D721Med (cell line): ENCODE measurements at regions not wholly inside any gene's neighbourhood (a gene's known extent, or its start where the extent isn't known, plus 50 kb on each side); places are given as distances from the start of the nearest gene placed in this dataset.

Source experiments
- DNase-seq: peaks from one replicate; pipeline ENCODE4 v3.0.0; 2011; ENCODE audit warnings: low spot score; ENCODE audit not compliant: insufficient read length
- FAIRE-seq: peaks from 2 replicates; lab custom pipeline; 2011; peaks lifted over from hg19 to GRCh38; lab: Jason Lieb, UNC
- TF ChIP-seq, protein P1 (sequence below): IDR thresholded peaks from 2 replicates; pipeline ENCODE4 v1.5.1; 2012; ENCODE audit warnings: mild to moderate bottlenecking, control low read depth; ENCODE audit not compliant: insufficient read depth; ENCODE audit errors: missing control alignments

DNA sequence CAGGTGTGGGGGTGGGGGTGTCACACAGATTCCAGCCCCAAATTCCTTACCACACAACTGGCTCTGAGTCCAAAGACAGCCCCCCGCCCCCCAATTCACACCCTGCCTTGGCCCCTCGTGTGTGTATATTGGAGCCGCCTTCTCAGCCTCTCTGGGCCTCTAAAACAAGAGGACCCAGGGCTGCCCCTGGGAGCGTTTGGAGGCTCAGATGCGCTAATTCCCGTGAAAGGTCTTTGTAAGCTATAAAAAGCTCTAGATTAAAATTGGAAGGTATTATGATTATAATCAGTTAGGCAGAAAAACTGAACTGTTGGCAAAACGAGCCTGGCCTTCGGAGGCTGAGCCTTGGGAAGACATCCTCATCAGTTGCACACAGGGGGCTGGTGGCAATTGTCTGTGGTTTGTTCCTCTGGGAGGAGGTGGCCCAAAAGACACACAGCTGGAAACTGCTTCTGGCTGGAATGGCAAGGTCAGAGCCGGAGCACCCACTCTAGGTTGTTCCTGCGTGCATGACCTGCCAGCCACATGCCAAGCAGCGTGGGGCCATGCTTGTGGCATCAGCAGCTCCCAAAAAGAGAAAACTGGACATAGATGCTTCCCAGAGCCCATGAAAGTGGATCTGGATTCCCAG is 118.5 kb downstream of the PHETA1 start:
- DNase-seq, result peak; percentile 63
- TF ChIP-seq, protein P1, sequence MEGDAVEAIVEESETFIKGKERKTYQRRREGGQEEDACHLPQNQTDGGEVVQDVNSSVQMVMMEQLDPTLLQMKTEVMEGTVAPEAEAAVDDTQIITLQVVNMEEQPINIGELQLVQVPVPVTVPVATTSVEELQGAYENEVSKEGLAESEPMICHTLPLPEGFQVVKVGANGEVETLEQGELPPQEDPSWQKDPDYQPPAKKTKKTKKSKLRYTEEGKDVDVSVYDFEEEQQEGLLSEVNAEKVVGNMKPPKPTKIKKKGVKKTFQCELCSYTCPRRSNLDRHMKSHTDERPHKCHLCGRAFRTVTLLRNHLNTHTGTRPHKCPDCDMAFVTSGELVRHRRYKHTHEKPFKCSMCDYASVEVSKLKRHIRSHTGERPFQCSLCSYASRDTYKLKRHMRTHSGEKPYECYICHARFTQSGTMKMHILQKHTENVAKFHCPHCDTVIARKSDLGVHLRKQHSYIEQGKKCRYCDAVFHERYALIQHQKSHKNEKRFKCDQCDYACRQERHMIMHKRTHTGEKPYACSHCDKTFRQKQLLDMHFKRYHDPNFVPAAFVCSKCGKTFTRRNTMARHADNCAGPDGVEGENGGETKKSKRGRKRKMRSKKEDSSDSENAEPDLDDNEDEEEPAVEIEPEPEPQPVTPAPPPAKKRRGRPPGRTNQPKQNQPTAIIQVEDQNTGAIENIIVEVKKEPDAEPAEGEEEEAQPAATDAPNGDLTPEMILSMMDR, result no peak
- no peak for FAIRE-seq

DNA sequence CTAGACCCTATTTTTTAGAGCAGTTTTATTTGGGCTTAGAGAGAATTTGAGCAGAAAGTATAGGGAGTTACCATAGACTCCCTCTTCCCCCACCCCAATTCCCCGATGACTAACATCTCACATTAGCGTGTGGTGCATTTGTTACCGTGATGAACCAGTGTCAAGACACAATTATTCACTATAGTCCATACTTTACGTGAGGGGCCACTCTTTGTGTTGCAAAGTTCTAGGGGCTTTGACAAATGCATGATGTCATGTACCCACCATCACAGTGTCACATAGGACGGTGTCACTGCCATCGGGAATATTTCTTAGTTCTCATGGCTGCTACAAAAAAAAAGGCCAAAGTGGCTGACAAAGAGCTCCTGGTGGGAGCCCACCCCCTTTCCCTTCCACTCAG is 119.1 kb downstream of the PHETA1 start:
- FAIRE-seq, result no peak
- no peak for DNase-seq
- TF ChIP-seq, protein P1, result no peak

DNA sequence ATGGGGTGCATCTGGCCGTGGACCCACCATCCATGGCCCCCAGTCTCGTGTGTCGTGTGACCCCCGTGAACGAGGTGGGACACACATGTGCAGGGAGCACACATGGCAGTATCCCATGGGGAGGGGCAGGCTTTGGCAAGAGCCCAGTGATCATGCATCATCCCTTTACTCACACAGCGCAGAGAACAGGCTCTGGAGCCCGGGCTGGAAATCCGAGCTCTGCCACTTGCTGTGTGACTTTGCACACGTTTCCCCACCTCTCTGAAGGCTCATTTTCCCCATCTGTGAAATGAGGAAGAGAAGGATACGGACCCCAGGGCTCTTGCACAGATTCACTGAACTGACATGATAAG is 119.9 kb downstream of the PHETA1 start:
- TF ChIP-seq, protein P1, result no peak
- DNase-seq (no peak), FAIRE-seq (no peak)

DNA sequence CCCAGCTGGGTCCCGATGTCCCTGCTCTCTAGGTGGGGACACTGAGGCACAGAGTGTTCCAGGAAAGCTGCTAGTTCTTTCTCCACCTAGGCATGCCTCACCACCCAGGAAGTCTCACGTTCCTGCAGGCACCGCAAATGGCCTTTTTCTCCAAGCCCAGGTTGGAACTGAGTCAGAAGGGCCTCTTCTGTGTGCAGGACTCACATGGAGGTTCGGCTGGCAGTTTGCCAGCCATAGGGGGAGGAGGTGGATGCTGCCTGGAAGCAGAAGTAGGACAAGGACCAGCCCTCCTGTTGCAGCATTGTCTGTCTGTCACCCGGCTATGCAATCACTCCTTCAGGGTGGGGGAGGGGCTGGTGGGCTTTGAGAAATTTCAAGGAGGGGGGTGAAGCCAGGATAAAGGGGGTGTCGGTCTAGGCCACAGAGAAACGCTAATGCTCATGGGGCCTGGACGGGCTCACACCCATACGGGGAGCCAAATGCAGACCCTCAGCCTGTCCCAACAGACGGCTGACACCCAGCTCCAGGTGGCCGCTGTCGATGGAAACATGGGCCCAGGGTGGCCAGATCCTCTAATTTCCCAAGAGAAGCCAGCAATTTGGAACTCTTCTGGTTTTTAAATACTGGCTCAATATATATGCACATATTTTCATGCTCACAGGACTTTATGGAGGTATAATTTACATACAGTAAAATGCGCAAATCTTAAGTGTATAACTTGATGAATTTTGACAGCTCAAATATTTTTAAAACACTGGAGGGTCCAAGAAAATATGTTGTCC is 120.5 kb downstream of the PHETA1 start:
- FAIRE-seq, result no peak
- no peak for DNase-seq
- TF ChIP-seq, protein P1, result no peak

DNA sequence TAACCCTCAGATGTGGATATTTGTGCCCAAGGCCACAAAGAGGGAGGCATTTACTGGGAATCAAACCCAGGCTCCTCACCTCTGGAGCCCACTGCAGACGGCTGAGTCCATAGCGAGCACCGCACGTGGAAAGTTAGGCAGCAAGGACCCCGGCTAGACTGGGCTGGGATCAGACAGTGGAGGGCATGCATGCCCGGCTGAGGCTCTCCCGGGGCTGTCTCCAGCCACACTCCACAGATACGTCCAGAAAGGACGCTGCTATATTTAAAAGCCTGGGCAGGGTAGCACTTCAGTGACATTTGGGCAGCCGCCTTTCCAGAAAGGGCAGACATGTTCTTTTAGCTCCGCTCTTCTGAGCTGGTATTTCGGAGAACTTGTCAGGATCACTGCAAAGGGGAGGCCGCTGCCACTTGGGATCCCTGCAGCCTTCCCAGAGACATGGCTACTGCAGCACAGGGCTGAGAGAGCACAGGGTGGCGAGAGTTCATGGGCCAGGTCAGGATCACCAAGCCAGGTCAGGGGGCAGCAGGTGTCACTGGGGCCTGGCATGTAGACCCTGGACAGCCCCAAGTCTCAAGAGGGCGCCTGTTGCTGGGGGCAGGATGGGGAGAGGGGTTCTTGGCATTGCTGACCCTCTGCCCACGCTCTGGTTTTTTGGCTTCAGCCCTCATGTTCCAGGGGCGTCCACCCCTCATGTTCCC is 121.7 kb downstream of the PHETA1 start:
- TF ChIP-seq, protein P1, result no peak
- no peak for DNase-seq
- no peak for FAIRE-seq

DNA sequence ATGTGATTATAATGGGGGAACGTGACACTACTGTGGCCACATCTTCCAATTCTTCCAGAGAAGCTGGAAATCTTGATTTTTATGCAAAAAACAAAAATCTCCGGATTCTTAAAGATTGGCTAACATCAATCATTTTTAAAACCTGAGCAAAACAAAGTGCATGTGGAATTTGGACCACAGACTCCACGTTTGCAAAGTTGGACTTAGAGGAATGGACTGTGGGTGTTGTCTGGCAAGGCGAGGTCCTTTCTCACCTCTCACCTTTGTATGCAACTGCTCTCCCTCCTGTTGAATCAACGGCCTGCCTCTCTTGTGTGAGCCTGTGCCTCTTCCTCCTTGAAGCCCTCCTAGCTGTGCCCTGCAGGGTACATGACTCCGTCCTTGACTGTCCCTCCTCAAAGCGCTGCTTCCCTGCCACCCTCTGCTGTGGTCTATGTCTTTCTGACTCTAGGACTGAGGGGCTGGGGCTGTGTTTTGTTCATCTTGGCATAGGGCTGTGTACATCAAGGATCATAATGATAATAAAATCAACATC is 122.4 kb downstream of the PHETA1 start:
- TF ChIP-seq, protein P1, result no peak
- DNase-seq, result no peak
- FAIRE-seq, result no peak
